ENCODE measurements at regions not wholly inside any gene's neighbourhood (a gene's known extent, or its start where the extent isn't known, plus 50 kb on each side); places are given as distances from the start of the nearest gene placed in this dataset.

GRCh38 chr2:22483036-22483435 is 901.9 kb upstream of the KLHL29 start:
- TF ChIP-seq CTCF (IDR thresholded peaks at IDR 0.05) (no peak), POLR2A (IDR thresholded peaks at IDR 0.05) (no peak)

Measured in testis (tissue), 2 donors.